Renal pelvis (tissue), 1 donor: ENCODE measurements at regions not wholly inside any gene's neighbourhood (a gene's known extent, or its start where the extent isn't known, plus 50 kb on each side); places are given as distances from the start of the nearest gene placed in this dataset.

Experiments used
- DNase-seq: peaks from one replicate; pipeline ENCODE4 v3.0.0-alpha.2; 2013

DNA sequence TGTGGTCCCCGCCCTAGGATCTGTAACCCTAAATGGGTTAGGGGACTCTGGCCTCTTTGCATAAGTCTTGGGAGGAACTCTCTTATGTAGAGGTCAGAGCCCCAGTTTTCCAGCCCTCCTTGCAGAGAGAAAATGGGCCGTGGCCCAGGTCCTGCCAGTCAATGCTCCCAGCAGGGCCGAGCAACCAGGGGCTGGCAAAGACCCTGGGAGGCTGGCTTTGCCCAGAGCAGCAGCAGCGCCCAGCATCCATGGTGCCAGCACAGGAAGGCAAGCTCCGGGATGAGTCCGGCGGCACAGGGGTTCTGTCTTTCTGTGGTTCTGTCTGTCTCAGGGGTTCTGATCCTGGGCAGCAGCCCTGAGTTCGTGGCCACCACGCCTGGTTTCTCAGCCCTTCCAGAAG, 684.8 kb downstream of the BRD1 start:
- DNase-seq: no peak

DNA sequence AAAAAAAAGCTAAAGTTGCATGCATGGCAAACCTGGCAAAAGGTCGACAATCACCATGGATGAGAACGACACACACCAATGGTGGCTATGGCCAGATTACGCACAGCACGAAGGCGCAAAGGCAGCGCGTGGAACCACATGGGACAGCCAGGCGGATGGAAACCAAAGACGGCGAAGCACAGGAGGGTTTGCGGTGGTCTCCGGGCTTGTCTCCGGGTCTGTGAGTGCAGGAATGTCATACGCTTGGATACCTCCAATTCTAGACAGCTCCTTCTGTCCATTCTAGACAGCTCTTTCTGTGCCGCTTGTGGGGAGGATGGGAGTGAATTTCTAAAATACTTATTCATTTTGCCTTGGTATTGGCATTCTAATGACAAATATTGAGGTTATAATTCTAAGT, 685.4 kb downstream of the BRD1 start:
- DNase-seq: no peak

DNA sequence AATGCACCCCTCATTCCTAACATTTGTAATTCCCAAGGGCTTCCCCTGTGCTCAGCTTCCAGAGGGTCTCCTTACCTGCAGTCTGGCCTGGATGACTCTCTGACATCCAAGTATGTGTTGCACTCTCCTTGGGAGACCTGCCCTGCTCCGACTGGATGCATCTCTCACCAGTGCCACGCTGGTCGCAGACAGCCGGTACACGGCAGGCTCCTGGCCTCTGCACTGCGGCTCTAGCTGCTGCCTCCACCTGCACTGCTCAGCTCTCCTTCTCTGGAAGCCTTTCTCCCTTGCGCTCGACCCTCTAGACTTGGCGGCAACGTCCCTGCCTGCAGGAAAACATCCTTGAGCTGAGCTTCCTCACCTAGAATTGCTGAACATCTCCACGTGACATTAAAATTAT, 685.9 kb downstream of the BRD1 start:
- DNase-seq: no peak

DNA sequence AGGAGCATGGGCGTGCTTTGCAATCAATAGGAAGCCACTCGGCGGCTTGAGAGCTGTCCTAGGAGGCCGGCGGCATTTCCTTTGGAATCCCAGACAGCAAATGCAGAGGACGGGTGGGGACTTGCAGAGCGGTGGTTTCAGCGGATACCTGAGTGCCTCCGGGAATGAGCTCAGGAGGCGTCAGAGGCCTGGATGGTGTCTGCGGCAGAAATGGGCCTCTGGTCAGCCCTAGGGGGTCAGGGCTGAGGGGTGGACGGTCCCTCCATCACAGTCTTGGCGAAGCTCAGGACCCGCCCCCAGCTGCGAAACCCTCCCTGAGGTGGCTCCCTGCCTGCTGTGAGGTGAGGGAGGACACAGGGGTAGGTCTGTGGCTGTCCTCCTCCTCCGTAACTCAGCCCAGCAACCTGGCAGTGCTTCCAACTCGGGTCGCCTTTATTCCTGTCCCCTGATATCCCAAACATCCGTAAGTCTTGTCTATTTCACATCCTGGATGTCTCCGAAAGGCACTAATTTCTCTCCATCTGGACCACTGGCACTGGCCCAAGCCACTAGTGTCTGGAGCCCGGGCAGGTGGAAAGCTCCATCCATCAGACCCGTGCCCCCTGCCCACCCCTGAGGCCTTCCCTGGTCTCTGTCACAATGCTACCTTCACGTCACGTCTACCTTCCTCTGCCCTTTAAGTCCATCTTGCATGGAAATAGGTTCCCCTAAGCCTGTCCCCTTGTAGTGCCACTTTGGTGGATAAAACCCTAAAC, 686.6 kb downstream of the BRD1 start:
- DNase-seq: no peak

DNA sequence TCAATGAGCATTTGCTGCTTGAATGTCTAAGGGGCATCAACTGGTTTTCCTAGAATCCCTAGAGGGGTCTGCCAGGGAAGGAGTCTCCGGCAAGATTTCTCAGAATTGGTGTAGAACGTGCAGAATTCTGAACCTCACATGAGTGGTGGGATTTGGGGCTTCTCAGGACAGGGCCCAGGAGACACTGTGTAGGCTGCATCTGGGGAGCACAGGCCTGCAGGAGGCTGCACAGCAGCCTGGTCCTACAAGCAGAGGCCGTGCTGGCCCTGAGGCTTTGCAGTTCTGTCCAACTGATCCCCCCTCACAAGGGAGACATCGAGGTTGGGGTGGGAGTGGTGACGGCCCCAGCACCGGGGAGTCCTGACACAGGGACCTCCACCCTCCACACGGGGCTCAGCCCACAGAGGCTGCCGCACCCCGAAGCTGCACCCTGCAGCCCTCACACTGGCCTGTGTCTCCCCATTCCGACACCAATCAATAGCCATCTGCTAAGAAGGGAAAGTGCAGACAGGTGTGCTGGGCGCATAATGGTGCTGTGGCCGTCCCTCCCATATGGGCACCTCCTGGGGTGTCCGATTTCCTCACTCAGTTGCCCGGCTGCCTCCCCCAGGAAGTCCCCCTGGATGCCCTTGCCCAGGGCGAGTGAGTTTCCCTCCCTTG, 688.1 kb downstream of the BRD1 start:
- no peak for DNase-seq

DNA sequence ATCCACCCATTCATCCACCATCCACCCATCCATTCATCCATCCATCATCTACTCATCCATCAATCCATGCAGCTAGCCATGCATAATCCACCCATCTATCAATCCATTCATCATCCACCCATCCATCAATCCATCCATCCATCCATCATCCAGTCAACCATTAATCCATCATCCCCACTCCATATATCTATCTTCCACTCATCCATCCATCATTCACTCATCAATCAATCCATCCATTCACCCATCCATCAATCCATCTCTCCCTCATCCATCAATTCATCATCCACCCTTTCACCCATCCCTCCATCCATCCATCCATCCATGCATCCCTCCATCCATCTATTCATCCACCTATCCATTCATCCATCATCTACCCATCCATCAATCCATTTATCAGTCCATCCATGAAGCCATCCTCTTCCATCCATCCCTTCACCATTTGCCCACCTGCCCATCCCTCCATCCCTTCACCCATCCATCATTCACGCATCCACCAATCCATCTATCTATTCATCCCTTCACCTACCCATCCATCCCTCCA, 689.4 kb downstream of the BRD1 start:
- DNase-seq: no peak

DNA sequence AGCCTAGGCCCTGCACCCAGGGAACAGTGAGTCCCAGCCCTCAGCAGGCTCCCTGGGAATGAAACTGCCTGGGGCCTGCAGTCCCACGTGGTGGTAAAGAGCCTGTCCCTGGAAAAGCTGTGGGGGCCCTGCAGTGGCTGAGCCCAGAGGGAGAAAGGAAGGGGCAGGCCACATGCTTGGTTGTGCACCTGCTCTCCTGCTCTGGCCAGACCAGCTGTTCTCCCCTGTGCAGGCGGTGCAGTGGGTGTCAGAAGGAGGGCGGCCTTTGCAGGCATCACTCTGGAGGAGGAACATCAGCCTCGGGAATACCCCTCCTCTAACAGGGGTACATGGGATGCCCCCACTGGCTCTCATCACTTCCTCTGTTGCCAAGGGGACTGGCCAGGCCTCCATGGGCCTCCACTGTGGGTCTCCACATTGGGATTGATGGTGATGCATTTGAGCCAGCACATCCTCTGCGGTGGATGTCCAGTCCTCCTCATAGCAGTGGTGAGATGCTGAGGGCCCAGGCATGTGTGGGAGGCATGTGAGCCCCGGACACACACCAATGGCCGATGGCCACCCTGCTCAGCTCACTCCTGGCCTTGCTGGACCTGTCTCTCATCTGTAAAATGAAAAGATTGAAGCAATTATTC, 690.4 kb downstream of the BRD1 start:
- DNase-seq: no peak

DNA sequence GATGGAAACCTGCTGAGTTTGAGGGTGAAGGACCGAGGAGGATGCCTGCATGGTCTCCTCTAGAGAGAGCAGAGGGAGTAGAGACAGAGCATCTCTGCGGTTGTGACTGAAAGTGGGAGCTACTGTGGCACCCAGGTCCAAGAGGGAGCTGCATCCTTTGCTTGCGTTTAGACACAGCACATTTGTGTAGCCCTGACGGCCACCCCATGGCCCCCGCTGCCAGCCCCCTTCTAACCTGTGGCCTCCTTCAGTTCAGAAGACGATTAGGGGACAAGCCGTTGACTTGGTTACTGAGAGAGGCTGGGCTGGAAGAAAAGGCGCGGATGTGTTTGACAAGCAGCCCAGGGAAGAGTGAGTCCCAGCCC, 690.9 kb downstream of the BRD1 start:
- no peak for DNase-seq

DNA sequence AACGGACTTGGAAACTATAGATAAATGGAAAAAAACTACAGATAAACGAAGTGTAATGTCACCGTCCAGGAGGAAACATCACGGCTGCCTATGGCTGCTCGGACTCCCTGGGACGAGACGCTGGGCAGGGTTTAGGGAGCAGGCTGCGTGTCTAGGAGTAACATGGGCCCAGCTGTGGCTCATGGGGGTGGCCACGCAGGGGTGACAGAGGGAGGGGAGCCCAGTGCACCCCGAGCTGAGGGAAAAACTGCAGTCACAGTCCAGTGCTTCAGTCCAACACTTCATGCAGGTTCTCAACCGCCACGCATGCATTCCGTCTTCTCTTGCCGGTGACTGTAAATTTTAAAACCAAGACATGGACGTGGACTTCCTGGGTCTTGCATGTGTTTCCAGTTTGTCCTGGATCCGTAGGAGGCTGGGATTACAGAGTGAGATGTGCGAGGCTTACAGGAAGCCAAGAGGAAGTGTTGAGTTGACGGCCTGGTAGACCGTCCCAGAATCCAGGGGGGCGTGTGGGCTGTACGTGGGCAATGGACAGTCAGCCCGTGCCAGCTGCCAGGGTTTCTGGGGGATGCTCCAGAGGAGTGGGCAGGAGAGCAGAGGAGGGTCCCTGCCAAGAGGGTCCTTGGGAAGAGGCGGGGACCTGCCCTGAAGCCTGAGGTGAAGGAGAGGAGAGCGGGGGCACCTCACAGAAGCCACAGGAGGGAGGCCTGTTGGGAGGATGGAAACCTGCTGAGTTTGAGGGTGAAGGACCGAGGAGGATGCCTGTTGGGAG, 691.4 kb downstream of the BRD1 start:
- DNase-seq: no peak

DNA sequence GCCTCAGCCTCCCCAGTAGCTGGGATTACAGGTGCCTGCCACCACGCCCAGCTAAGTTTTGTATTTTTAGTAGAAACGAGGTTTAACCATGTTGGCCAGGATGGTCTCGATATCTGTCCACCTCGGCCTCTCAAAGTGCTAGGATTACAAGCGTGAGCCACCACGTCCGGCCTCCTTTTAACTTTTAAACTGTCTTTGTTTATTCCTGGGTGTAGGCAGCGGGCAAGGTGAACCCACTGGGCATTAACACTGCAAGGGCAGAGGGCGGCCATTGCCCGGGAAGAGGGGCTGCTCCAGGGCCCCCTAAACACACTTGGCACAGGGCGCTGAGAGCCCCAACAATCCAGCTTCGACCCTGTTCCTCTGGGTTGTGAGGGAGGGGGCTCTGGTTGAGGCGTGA, 693.6 kb downstream of the BRD1 start:
- no peak for DNase-seq

DNA sequence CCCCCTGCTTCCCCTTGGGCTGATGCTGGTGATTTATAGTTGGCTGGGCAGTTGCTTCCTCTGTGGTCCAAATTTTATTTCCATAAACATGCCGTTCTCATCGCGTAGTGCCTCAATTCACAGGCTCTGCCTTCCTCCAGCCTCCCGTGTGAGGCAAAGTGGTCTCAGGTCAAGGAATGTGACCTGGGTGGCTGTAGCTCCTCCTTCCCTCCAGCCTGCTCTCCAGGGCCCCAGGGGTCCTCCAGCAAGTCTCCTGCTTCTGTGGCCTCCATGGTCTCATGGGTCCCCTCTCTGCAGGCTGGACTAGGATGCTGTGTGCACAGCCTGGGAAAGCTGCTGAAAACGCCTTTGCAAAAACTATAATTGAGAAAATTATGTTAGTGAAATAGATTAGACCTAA, 694.1 kb downstream of the BRD1 start:
- no peak for DNase-seq

DNA sequence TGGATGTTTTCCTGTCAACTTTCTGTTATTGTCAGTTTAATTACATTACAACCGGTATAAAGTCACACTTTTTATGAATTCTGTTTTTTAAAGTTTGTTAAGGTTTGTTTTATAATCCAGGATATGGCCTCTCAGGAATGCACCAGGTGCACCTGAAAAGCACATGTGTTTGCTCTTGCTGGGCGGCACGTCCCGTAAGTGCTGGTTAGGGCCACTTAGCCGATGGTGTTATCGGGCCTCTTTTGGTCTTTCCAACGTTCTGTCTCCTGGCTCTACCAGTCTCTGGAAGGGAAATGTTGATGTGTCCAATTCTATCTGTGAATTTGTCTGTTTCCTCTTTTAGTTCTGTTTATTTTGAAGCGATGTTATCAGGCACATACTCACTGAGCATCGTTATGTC, 695.7 kb downstream of the BRD1 start:
- DNase-seq: no peak

DNA sequence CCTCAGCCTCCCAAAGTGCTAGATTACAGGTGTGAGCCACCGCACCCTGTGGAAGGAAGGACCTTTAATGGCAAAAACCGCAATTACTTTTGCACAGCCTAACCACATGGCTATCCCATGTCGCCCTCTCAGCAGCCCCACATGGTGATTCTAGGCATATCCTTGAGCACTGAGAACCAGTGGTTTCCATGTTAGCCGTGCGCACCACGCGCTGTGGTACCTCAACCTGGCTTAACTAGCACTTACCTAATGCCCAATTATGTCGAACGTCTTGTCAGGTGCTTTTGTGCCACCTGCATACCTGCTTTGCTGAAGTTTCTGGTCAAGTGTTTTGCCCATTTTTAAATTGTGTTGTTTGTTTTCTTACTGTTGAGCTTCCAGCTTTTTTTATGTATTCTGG, 697.9 kb downstream of the BRD1 start:
- DNase-seq: no peak

DNA sequence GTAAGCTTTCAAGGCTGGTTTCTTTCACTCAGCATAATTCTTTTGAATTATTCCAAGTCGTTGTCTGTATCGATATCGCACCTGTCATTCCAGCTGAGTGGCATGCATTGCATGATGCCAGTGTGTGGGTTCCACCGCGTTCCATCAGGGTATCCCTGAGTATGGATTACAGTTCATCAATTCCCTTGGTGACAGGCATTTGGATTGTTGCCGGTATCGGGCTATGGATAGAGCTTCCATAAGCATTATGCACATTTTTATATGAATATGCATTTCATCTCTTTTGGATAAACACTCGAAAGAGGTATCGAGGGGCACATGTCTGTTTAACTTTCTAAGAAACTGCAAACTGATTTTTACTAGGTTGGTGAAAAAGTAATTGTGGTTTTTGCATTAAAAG, 698.8 kb downstream of the BRD1 start:
- DNase-seq: no peak

DNA sequence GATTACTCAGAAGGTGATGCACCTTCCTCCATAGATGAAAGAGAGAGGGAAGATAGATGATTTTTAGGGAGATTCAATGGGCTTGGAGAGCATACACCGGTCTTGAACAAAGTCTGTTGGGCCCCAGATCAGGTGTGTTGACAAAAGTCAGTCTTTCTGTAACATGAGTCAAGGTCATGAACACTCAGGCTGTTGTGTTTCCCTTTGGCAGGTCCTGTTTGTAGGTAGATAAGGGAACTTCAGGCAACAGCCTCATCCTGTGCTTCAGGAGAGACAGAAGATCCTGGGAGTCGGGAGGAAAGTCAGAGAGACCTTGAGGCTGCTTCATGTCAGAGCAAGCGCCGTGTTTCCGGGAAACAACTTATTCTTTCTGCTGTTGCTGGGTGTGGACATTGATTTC, 703.1 kb downstream of the BRD1 start:
- DNase-seq: no peak

DNA sequence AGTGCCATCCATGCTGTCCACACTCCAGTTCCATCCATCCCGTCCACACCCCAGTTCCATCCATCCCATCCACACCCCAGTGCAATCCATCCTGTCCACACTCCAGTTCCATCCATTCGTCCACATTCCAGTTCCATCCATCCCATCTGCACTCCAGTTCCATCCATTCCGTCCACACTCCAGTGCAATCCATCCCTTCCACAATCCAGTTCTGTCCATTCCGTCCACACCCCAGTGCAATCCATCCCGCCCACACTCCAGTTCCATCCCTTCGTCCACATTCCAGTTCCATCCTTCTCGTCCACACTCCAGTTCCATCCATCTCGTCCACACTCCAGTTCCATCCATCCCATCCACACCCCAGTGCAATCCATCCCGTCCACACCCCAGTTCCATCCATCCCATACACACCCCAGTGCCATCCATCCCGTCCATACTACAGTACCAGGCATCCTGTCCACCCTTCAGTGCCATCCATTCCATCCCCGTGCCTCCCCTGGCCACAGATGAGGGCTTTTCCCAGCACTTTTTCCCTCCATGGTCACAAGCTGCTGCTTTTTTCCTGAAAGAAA, 704.0 kb downstream of the BRD1 start:
- no peak for DNase-seq

DNA sequence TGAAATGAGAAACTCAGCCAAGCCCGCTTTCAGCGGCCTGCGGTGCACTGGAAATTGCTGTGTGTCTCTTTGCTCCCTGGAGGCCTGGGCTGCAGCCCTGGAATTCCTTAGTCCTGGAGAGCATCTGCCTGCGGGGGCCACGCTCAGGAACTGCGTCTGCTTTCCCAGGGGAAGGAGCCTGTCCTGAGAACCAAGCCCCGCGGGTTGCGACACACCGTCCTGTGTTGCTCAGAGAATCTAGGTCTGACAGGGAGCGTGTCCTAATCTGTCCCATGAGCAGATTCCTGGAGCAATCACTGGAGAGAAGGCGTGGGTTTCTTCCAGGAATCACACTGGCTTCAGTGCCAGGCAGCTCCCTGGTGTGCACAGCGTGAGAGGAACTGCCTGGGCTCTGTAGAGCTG, 708.1 kb downstream of the BRD1 start:
- DNase-seq: no peak

DNA sequence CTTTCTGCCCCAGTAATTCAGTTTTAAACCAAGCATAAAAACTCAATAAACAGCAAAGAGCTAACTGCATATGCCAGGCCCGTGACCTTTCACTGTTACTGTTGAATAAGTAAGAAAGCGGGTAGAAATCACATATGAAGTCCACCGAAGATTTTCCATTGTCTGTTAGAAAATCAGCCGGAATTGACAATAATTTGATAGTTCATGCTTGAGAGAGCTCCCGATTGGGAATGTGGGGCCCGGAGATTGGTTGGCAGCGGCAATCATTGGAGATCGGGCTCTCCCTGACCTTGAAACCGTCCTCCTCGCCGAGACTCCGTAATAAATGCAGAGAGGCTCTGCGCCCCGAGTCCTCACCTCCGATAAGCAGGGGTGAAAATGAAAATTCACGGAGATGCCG, 709.6 kb downstream of the BRD1 start:
- no peak for DNase-seq

DNA sequence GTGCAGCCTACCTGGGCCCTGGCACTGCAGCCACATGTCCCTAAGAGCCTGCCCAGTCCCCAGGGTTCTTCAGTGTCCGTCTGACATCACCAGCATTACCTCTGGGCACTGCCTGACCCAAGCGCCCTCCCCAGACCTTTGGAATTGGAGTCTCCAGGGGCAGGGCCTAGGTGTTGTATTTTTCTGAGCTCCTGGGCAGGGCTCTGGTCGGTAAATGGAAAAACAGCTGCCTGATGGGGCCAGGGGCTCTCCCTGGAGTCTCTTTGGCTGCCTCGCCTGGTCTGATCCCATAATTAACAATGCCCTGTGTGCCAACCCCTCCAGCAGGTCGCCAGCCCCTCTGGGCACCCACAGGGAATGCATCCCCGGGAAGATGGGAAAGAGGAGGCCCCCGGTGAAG, 710.2 kb downstream of the BRD1 start:
- DNase-seq: no peak

DNA sequence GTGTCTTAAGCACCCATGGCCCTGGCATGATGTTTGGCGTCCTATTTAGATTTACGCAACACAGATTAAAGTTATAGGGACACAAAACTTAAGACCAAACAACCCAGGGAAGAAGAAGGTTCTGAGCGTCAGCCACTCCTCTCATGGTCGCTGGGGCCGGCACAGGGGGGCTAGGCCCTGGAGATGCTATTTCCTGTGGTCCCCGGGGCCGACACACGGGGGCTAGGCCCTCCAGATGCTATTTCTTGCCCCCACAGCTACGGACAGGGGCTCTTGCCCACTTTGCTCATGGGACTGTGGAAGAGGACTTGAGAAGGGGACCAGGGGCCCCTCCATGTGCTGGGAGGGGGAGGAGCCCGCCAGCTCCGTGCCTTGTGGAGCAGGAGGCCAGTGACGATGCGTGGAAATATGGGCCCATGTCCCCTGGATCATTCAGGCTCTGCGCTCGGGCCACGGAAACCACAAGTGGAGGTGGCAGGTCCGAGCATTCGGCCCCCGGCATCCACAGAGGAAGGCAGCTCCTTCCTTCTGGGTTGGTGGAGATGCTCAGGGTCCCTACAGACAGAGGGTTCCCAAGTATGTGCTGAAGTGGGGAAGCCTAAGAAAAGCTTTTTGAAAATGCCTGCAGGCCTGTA, 711.1 kb downstream of the BRD1 start:
- DNase-seq: no peak

DNA sequence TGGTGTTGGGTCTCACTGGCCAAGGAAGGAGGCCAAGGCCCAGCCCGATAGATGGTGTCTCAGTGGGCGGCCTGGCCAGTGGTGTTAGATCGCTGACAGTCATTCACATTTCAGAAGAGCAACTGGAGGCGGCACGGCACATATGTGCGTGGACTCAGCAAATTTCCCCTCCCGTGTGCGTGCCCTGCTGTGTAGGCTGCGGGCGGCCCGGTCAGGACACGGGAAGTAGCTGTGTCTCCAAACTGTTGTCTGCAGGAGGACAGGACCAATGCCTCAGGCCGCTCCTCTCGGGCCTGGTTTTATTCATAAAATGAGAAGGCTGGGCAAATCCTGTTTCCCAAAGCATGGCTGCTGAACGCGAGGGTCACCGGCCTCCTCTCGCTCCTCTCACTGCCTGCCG, 711.7 kb downstream of the BRD1 start:
- DNase-seq: no peak

DNA sequence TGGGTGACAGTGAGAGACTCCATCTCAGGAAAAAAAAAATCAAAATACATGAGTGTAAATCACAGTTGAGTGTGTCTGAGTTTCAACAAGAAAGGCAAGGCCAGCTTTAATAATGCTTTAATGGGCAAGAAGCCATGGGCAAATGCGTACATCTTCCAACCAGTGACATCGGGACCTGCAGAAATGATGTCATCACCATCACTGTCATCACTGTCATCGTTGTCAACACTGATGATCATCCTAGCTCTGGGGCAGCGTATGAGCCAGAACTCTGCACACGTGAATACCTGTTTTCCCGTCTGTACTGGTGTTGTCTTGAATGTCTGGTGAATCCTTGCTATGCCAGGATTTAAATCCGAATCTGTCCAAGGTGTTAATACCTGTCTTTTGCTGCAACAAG, 712.5 kb downstream of the BRD1 start:
- DNase-seq: no peak
